ENCODE measurements at regions not wholly inside any gene's neighbourhood (a gene's known extent, or its start where the extent isn't known, plus 50 kb on each side); places are given as distances from the start of the nearest gene placed in this dataset.

DNA sequence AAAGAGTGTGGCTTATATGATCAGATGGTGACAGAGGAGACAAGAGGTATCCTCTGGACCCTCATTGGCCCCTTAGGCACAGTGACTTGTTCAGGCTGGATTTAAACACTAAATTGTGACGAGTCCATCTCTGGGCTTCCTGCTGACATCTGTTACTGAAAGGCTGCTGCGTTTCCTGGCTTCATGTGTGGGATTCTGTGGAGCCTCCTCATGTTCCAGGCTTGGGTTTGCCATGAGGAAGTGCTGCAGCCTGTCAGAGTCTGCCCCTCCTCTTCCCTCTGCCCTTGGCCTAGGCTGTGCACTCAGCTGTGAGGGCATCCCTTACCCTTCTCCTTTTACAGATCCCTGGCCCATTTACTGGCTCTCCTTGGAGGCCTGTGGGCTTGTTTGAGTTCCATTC, 159.1 kb upstream of the TTC29 start:
- peaks cover 0 to 4% of the 10 kb centered on the region in 2 experiments for H3K27me3 ChIP-seq (ENCODE audit: control insufficient read depth in 1 of 2, insufficient read depth in 2 of 2, low read length in 2 of 2)
- DNase-seq (no peak), ATAC-seq (ENCODE audit: poor library complexity) (no peak)
- CTCF ChIA-PET: no interaction called here
- H3K4me1 ChIP-seq (ENCODE audit: insufficient read depth, low read length): no peaks in the 10 kb centered on the region
- no peak overlapping the region for H3K4me3 ChIP-seq (ENCODE audit: low read length)
- peaks cover 23% of the 10 kb centered on the region for H3K27me3 Mint-ChIP-seq
- no peaks in the 10 kb centered on the region for H3K9me3 ChIP-seq (ENCODE audit: control insufficient read depth in 1 of 2, insufficient read depth in 1 of 2, low read length in 2 of 2)
- no peaks in the 10 kb centered on the region for H3K9me3 Mint-ChIP-seq
- no peak overlapping the region for H3K4me3 Mint-ChIP-seq
- H3K27ac Mint-ChIP-seq: no peak overlapping the region
- POLR2A ChIA-PET: no interaction called here
- no peaks in the 10 kb centered on the region for H3K4me1 Mint-ChIP-seq (ENCODE audit: low read depth)
- no peak for TF ChIP-seq CTCF (IDR thresholded peaks at IDR 0.05)
- H3K36me3 ChIP-seq (ENCODE audit: insufficient read depth, low read length): no peaks in the 10 kb centered on the region
- intact Hi-C loops (cut with DNase I, micrococcal nuclease): loop anchor here in 1 of 2 experiments (5.0 kb wide), 1 partner anchor 77 kb away; no protein-coding TSS in a partner anchor
- H3K27ac ChIP-seq (ENCODE audit: low read depth in 1 of 2, low read length in 2 of 2): no peak overlapping the region
- H3K36me3 Mint-ChIP-seq (ENCODE audit: low read depth): no peaks in the 10 kb centered on the region

DNA sequence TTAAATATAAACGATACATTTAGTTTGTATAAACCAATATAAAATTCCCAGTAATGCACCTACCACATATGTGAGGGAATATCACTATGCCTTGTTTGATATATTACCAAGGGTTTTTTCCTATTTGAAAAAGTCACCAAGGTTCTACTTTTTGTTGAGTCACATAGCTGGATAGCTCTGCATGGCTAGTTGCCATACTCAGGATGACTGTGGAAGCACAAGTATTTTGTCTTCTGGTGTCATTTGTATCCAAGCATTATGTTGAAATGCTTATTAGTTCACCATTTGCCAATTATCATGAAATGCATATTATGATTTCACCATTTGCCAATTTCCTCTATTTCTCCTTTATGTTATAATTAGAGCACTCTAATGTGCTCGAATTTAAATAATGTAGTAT, 162.7 kb upstream of the TTC29 start:
- H3K36me3 Mint-ChIP-seq (ENCODE audit: low read depth): no peaks in the 10 kb centered on the region
- no peaks in the 10 kb centered on the region for H3K4me1 Mint-ChIP-seq (ENCODE audit: low read depth)
- no peak overlapping the region for H3K4me3 ChIP-seq (ENCODE audit: low read length)
- no peaks in the 10 kb centered on the region for H3K36me3 ChIP-seq (ENCODE audit: insufficient read depth, low read length)
- H3K9me3 ChIP-seq (ENCODE audit: control insufficient read depth in 1 of 2, insufficient read depth in 1 of 2, low read length in 2 of 2): no peaks in the 10 kb centered on the region
- no peak for ATAC-seq (ENCODE audit: poor library complexity)
- intact Hi-C loops (cut with DNase I, micrococcal nuclease): no loop called here
- no peak overlapping the region for H3K27ac Mint-ChIP-seq
- H3K27ac ChIP-seq (ENCODE audit: low read depth in 1 of 2, low read length in 2 of 2): no peak overlapping the region
- no peak overlapping the region for H3K4me3 Mint-ChIP-seq
- no peaks in the 10 kb centered on the region for H3K9me3 Mint-ChIP-seq
- H3K4me1 ChIP-seq (ENCODE audit: insufficient read depth, low read length): no peaks in the 10 kb centered on the region
- no peak for TF ChIP-seq CTCF (IDR thresholded peaks at IDR 0.05)
- ChIA-PET CTCF (interaction anchor here (0.6 kb wide), 1 partner anchor 12 kb away, joined by 4 read pairs; no protein-coding TSS in a partner anchor), POLR2A (no interaction called here)
- peaks cover 0 to 2% of the 10 kb centered on the region in 2 experiments for H3K27me3 ChIP-seq (ENCODE audit: control insufficient read depth in 1 of 2, insufficient read depth in 2 of 2, low read length in 2 of 2)
- H3K27me3 Mint-ChIP-seq: peaks cover 6% of the 10 kb centered on the region
- DNase-seq: no peak

- H3K27ac Mint-ChIP-seq: no peak overlapping the region
Observed at GRCh38 chr4:147109800-147110199, 164.1 kb upstream of the TTC29 start.

More at GRCh38 chr4:147109800-147110199, 164.1 kb upstream of the TTC29 start:
- ChIA-PET CTCF (interaction anchor here (1.2 to 1.5 kb wide), 2 partner anchors 13 to 20 kb away, joined by 3 read pairs; no protein-coding TSS in a partner anchor), POLR2A (no interaction called here)
- no peaks in the 10 kb centered on the region for H3K4me1 ChIP-seq (ENCODE audit: insufficient read depth, low read length)
- no peaks in the 10 kb centered on the region for H3K36me3 ChIP-seq (ENCODE audit: insufficient read depth, low read length)
- no peak overlapping the region for H3K4me3 ChIP-seq (ENCODE audit: low read length)
- H3K27me3 ChIP-seq (ENCODE audit: control insufficient read depth in 1 of 2, insufficient read depth in 2 of 2, low read length in 2 of 2): peaks cover 0 to 2% of the 10 kb centered on the region in 2 experiments
- ATAC-seq (ENCODE audit: poor library complexity) (no peak), DNase-seq (no peak)
- no peaks in the 10 kb centered on the region for H3K36me3 Mint-ChIP-seq (ENCODE audit: low read depth)
- no peak overlapping the region for H3K4me3 Mint-ChIP-seq
- no peak for TF ChIP-seq CTCF (IDR thresholded peaks at IDR 0.05)
- peaks cover 4% of the 10 kb centered on the region for H3K9me3 Mint-ChIP-seq
- H3K4me1 Mint-ChIP-seq (ENCODE audit: low read depth): no peaks in the 10 kb centered on the region
- H3K9me3 ChIP-seq (ENCODE audit: control insufficient read depth in 1 of 2, insufficient read depth in 1 of 2, low read length in 2 of 2): peaks cover 0 to 3% of the 10 kb centered on the region in 2 experiments
- peaks cover 6% of the 10 kb centered on the region for H3K27me3 Mint-ChIP-seq
- H3K27ac ChIP-seq (ENCODE audit: low read depth in 1 of 2, low read length in 2 of 2): no peak overlapping the region
- intact Hi-C loops (cut with DNase I, micrococcal nuclease): no loop called here
